ENCODE measurements at regions not wholly inside any gene's neighbourhood (a gene's known extent, or its start where the extent isn't known, plus 50 kb on each side); places are given as distances from the start of the nearest gene placed in this dataset.

- TF ChIP-seq CTCF (conservative IDR thresholded peaks at IDR 0.05; ENCODE audit: low read length) = no peak
- H3K4me3 ChIP-seq (ENCODE audit: low read length) = no peak overlapping the region
- DNase-seq (ENCODE audit: low read depth) = no peak
Measured at GRCh38 chr21:22758478-22758877, 1760.3 kb downstream of the NCAM2 start.

GRCh38 chr21:22762463-22762862 is 1764.3 kb downstream of the NCAM2 start:
- no peak for TF ChIP-seq CTCF (conservative IDR thresholded peaks at IDR 0.05; ENCODE audit: low read length)
- H3K4me3 ChIP-seq (ENCODE audit: low read length) = no peak overlapping the region
- no peak for DNase-seq (ENCODE audit: low read depth)

GRCh38 chr21:22763442-22763841 is 1765.2 kb downstream of the NCAM2 start:
- TF ChIP-seq CTCF (conservative IDR thresholded peaks at IDR 0.05; ENCODE audit: low read length) = no peak
- no peak overlapping the region for H3K4me3 ChIP-seq (ENCODE audit: low read length)
- no peak for DNase-seq (ENCODE audit: low read depth)

GRCh38 chr21:22764222-22764621 is 1766.0 kb downstream of the NCAM2 start:
- DNase-seq (ENCODE audit: low read depth) = no peak
- H3K4me3 ChIP-seq (ENCODE audit: low read length) = no peak overlapping the region
- TF ChIP-seq CTCF (conservative IDR thresholded peaks at IDR 0.05; ENCODE audit: low read length) = no peak

GRCh38 chr21:22791376-22791775 is 1793.2 kb downstream of the NCAM2 start:
- no peak overlapping the region for H3K4me3 ChIP-seq (ENCODE audit: low read length)
- no peak for TF ChIP-seq CTCF (conservative IDR thresholded peaks at IDR 0.05; ENCODE audit: low read length)
- DNase-seq (ENCODE audit: low read depth) = no peak

GRCh38 chr21:22791986-22792560 is 1793.9 kb downstream of the NCAM2 start:
- peak; percentile 37 for DNase-seq (ENCODE audit: low read depth)
- TF ChIP-seq CTCF (conservative IDR thresholded peaks at IDR 0.05; ENCODE audit: low read length) = peak; percentile 68
- no peak overlapping the region for H3K4me3 ChIP-seq (ENCODE audit: low read length)

- DNase-seq (ENCODE audit: low read depth) = no peak
- H3K4me3 ChIP-seq (ENCODE audit: low read length) = no peak overlapping the region
- TF ChIP-seq CTCF (conservative IDR thresholded peaks at IDR 0.05; ENCODE audit: low read length) = no peak
Measured at GRCh38 chr21:22795091-22795490, 1796.9 kb downstream of the NCAM2 start.

All from AG10803 (cell line).